Mesendoderm (in vitro differentiated cells): ENCODE measurements at regions not wholly inside any gene's neighbourhood (a gene's known extent, or its start where the extent isn't known, plus 50 kb on each side); places are given as distances from the start of the nearest gene placed in this dataset.

Source experiments
- DNase-seq: peaks from one replicate; pipeline ENCODE4 v3.0.0; 2013
- H2AK5ac ChIP-seq: 2 replicates; pipeline ENCODE4 v1.6.1; 2013; ENCODE audit warnings: low read length, inconsistent platforms
- H2BK120ac ChIP-seq: 2 replicates; pipeline ENCODE4 v1.6.1; 2013; ENCODE audit warnings: low read depth, mild to moderate bottlenecking, low read length, moderate library complexity, mixed read lengths
- H2BK15ac ChIP-seq: replicated peaks from 2 replicates; pipeline ENCODE4 v1.6.1; 2013; ENCODE audit warnings: low read depth, mild to moderate bottlenecking, moderate library complexity
- H2BK5ac ChIP-seq: 2 replicates; pipeline ENCODE4 v1.6.1; 2013; ENCODE audit warnings: low read length, inconsistent platforms
- H3K18ac ChIP-seq: 2 replicates; pipeline ENCODE4 v1.6.1; 2013; ENCODE audit warnings: mild to moderate bottlenecking, low read length, mixed read lengths
- H3K23ac ChIP-seq: one replicate; pipeline ENCODE4 v1.6.1; 2013; ENCODE audit warnings: low read length
- H3K27ac ChIP-seq: 2 replicates; pipeline ENCODE4 v1.5.1; 2013; ENCODE audit warnings: low read depth, mild to moderate bottlenecking, inconsistent platforms, low read length, moderate library complexity
- H3K27me3 ChIP-seq: 2 replicates; pipeline ENCODE4 v1.6.1; 2013; ENCODE audit warnings: low read length, control low read depth, mild to moderate bottlenecking, inconsistent platforms; ENCODE audit not compliant: insufficient read depth, poor library complexity
- H3K36me3 ChIP-seq: 2 replicates; pipeline ENCODE4 v1.6.1; 2013; ENCODE audit warnings: low read length, inconsistent platforms; ENCODE audit not compliant: control insufficient read depth, insufficient read depth
- H3K4ac ChIP-seq: one replicate; pipeline ENCODE4 v1.6.1; 2013; ENCODE audit warnings: low read depth, mild to moderate bottlenecking, low read length, moderate library complexity
- H3K4me1 ChIP-seq: 2 replicates; pipeline ENCODE4 v1.6.1; 2013; ENCODE audit warnings: low read depth, low read length, inconsistent platforms; ENCODE audit not compliant: control insufficient read depth
- H3K4me2 ChIP-seq: 2 replicates; pipeline ENCODE4 v1.6.1; 2013; ENCODE audit warnings: low read length
- H3K4me3 ChIP-seq: 2 replicates; pipeline ENCODE4 v1.5.1; 2013; ENCODE audit warnings: mild to moderate bottlenecking, low read length
- H3K56ac ChIP-seq: one replicate; pipeline ENCODE4 v1.6.1; 2013; ENCODE audit warnings: low read length
- H3K79me1 ChIP-seq: 2 replicates; pipeline ENCODE4 v1.6.1; 2013; ENCODE audit warnings: low read length, inconsistent platforms
- H3K79me2 ChIP-seq: 2 replicates; pipeline ENCODE4 v1.6.1; 2013; ENCODE audit warnings: mild to moderate bottlenecking, low read length; ENCODE audit not compliant: control insufficient read depth, insufficient read depth
- H3K9ac ChIP-seq: 2 replicates; pipeline ENCODE4 v1.6.1; 2013; ENCODE audit warnings: low read length, inconsistent platforms
- H4K5ac ChIP-seq: one replicate; pipeline ENCODE4 v1.6.1; 2013; ENCODE audit warnings: low read length
- H4K8ac ChIP-seq: one replicate; pipeline ENCODE4 v1.6.1; 2013; ENCODE audit warnings: low read depth, mild to moderate bottlenecking, control low read depth, low read length, moderate library complexity
- WGBS: extraction: QIAGEN DNeasy Blood & Tissue Kit; methylation state at CpG from one replicate; pipeline ENCODE4 v1.1.7; 2013; ENCODE audit warnings: low lambda C conversion rate, missing lambda C conversion rate; ENCODE audit not compliant: insufficient coverage; ENCODE audit errors: extremely low coverage; 5-methylcytosine and 5-hydroxymethylcytosine counted together

DNA sequence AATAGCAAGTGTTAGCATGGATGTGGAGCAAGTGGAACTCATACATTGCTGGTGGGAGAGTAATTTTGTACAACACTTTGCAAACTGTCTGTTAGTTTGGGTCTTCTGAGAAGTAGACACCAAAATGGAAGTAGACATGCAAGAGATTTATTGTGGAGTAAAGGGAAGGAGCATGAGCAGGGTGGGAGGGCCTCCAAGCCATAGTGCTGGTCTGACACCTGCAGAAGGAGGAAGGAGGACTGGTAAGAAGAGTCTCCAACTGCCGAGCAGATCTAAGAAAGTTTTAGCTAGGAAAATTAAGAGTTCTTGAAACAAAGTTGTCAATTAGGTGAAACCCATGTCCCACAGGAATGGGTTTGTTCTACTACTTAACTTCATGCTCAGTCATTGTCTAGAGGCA, 64.0 kb upstream of the DDIT4L start:
- no CpG with 5 or more reads among the region's 1 CpG for WGBS
- no peak overlapping the region for H2AK5ac ChIP-seq
- no peak overlapping the region for H3K27ac ChIP-seq

GRCh38 chr4:100248476-100248875, 58.2 kb upstream of the DDIT4L start:
- Histone ChIP-seq H4K5ac (no peak overlapping the region), H3K36me3 (no peaks in the 10 kb centered on the region), H3K4ac (no peak overlapping the region), H3K27me3 (no peaks in the 10 kb centered on the region), H3K27ac (no peak overlapping the region), H2AK5ac (no peak overlapping the region), H3K4me3 (no peak overlapping the region), H3K56ac (no peak overlapping the region), H3K4me2 (no peak overlapping the region), H3K23ac (no peak overlapping the region), H2BK15ac (no peak overlapping the region), H2BK120ac (no peak overlapping the region), H3K79me2 (no peaks in the 10 kb centered on the region), H3K9ac (no peak overlapping the region), H2BK5ac (no peak overlapping the region), H4K8ac (no peak overlapping the region), H3K4me1 (no peaks in the 10 kb centered on the region), H3K79me1 (no peaks in the 10 kb centered on the region), H3K18ac (no peak overlapping the region)
- no peak for DNase-seq
- WGBS = no CpG with 5 or more reads among the region's 3 CpGs

More for the DNA sequence above, 64.0 kb upstream of the DDIT4L start:
- no peak overlapping the region for H2BK120ac ChIP-seq
- no peak overlapping the region for H3K4me2 ChIP-seq
- no peak overlapping the region for H3K23ac ChIP-seq
- no peak overlapping the region for H4K8ac ChIP-seq
- H2BK5ac ChIP-seq = no peak overlapping the region
- H3K36me3 ChIP-seq = no peaks in the 10 kb centered on the region
- H3K4me3 ChIP-seq = no peak overlapping the region
- H3K4ac ChIP-seq = no peak overlapping the region
- no peak for DNase-seq
- H3K79me1 ChIP-seq = no peaks in the 10 kb centered on the region
- H3K9ac ChIP-seq = no peak overlapping the region
- H3K27me3 ChIP-seq = no peaks in the 10 kb centered on the region
- H3K56ac ChIP-seq = no peak overlapping the region
- no peaks in the 10 kb centered on the region for H3K79me2 ChIP-seq
- H3K4me1 ChIP-seq = no peaks in the 10 kb centered on the region
- H3K18ac ChIP-seq = no peak overlapping the region
- no peak overlapping the region for H2BK15ac ChIP-seq
- H4K5ac ChIP-seq = no peak overlapping the region

GRCh38 chr4:100246697-100247096, 56.4 kb upstream of the DDIT4L start:
- Histone ChIP-seq H3K56ac (no peak overlapping the region), H3K9ac (no peak overlapping the region), H3K4me2 (no peak overlapping the region), H3K18ac (no peak overlapping the region), H3K4me1 (no peaks in the 10 kb centered on the region), H3K36me3 (no peaks in the 10 kb centered on the region), H2BK120ac (no peak overlapping the region), H3K79me1 (no peaks in the 10 kb centered on the region), H3K4ac (no peak overlapping the region), H4K5ac (no peak overlapping the region), H4K8ac (no peak overlapping the region), H2AK5ac (no peak overlapping the region), H2BK5ac (no peak overlapping the region), H3K23ac (no peak overlapping the region), H2BK15ac (no peak overlapping the region), H3K79me2 (no peaks in the 10 kb centered on the region), H3K27ac (no peak overlapping the region), H3K4me3 (no peak overlapping the region), H3K27me3 (no peaks in the 10 kb centered on the region)
- DNase-seq = no peak

GRCh38 chr4:100244347-100244746, 54.1 kb upstream of the DDIT4L start:
- Histone ChIP-seq H2BK120ac (no peak overlapping the region), H3K56ac (no peak overlapping the region), H3K4me2 (no peak overlapping the region), H2BK5ac (no peak overlapping the region), H3K4me3 (no peak overlapping the region), H3K27ac (no peak overlapping the region), H2AK5ac (no peak overlapping the region), H3K4me1 (no peaks in the 10 kb centered on the region), H3K9ac (no peak overlapping the region), H3K36me3 (no peaks in the 10 kb centered on the region), H3K23ac (no peak overlapping the region), H3K27me3 (no peaks in the 10 kb centered on the region), H3K18ac (no peak overlapping the region), H3K4ac (no peak overlapping the region), H3K79me1 (no peaks in the 10 kb centered on the region), H2BK15ac (no peak overlapping the region), H4K5ac (no peak overlapping the region), H4K8ac (no peak overlapping the region), H3K79me2 (no peaks in the 10 kb centered on the region)
- DNase-seq = no peak
- WGBS = no CpG with 5 or more reads among the region's 3 CpGs
